GM13977 (cell line): ENCODE measurements at regions not wholly inside any gene's neighbourhood (a gene's known extent, or its start where the extent isn't known, plus 50 kb on each side); places are given as distances from the start of the nearest gene placed in this dataset.

Experiments used
- DNase-seq: peaks from one replicate; pipeline ENCODE4 v3.0.0; 2012; ENCODE audit warnings: low spot score
- in situ Hi-C: fragments of 300-500 bp; cut with MboI; formaldehyde crosslinking; loops from one replicate; pipeline ENCODE4 v1.12.0; 2022; ENCODE audit warnings: low sequenced_read_pairs, low pct_unique_long_range_greater_than_20kb, mixed read lengths, inconsistent platforms; ENCODE audit not compliant: unreplicated experiment
- TF ChIP-seq, protein P1 (sequence below): IDR thresholded peaks from 2 replicates; pipeline ENCODE4 v1.5.1; 2012; ENCODE audit warnings: mild to moderate bottlenecking, control low read depth; ENCODE audit not compliant: insufficient read depth; ENCODE audit errors: extremely low read depth, missing control alignments

DNA sequence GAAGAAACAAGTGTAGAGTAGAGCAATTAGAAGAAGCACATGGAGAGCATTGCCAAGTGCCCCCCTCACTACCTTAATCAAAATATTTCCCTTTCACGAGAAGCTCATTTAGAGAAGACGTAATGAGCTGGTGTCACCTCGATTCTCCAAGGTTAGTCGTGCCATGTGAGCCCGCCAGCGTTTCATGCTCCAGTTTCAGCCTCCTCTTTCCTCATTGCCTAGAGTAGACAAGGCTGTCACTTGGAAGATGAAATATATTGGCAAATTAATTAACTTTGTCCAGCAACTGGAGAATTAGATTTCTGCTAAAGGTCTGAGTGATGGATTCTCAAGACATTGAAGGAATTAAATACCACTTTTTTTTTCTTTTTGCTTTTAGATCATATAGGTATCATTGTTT is 399.6 kb downstream of the TUSC7 start:
- no peak for DNase-seq
- in situ Hi-C loops: no loop called here

DNA sequence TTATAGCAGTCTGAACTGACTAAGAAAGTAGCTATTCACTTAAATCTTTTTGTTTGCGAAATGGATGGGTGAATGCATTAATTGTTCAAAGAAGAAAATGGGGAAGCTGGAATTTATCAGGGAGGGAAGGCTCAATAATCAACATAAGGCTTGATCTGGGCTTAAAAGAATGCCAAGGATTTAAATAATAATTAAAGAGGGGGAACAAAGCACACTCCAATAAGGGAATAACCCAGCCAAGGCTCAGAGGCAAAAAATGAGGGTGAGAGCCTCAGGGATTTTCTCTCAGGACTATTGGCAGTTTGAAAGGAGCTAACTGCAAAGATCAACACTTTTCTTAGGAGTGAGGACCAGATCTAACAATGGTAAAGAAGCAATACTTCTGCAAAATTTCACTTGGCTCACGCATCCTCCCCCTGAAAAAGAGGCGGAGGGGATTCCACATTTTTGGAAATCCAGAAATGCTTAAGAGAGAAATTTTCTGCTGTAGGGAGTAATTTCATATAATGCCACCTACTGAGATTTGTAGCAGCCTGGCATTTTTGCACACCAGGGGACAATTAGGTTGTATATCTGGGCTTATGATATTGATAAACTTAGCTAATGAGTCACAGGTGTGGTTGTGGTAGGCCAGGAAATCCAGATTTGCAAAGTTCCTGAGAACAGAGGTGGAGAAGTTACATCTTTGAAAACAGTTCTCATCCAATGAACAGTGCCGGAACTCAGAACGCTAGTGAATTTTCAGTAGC is 405.1 kb downstream of the TUSC7 start:
- in situ Hi-C loops: no loop called here
- DNase-seq: no peak
- TF ChIP-seq, protein P1, sequence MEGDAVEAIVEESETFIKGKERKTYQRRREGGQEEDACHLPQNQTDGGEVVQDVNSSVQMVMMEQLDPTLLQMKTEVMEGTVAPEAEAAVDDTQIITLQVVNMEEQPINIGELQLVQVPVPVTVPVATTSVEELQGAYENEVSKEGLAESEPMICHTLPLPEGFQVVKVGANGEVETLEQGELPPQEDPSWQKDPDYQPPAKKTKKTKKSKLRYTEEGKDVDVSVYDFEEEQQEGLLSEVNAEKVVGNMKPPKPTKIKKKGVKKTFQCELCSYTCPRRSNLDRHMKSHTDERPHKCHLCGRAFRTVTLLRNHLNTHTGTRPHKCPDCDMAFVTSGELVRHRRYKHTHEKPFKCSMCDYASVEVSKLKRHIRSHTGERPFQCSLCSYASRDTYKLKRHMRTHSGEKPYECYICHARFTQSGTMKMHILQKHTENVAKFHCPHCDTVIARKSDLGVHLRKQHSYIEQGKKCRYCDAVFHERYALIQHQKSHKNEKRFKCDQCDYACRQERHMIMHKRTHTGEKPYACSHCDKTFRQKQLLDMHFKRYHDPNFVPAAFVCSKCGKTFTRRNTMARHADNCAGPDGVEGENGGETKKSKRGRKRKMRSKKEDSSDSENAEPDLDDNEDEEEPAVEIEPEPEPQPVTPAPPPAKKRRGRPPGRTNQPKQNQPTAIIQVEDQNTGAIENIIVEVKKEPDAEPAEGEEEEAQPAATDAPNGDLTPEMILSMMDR: no peak

More for the DNA sequence above, 399.6 kb downstream of the TUSC7 start:
- TF ChIP-seq, protein P1: no peak

DNA sequence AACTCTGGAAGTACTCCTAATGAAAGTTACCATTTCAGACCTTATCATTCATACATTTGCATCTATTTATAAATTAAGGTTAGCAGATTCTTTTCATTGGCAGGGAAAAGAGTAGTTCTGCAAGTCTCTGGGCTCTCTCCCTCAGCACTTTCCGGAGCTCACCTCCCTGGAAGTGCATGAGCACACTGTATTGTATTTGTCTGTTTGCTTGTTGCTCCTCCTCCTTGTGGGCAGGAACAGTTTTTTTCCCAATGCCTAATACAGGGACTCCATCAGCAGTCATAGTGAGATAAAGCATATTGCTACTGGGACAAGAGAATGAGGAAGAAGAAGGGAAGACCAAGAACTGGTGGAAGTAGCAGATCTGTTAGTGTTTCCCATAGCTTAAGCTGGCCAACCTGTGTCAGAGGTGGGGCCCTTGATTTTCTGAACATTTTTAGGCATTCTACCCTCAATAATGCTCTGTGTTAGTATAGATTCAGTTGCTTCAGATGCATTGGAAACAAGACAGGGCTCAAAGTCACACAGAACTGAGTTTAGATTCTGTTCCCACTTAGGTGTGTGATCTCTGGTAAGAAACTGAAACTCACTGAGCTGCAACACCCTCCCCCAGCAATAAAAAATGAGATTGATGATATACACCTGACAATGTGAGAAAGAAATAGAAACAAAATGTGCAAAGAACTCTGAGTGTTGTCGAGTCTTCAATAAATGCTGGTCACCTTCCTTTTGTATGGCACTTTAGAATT is 407.8 kb downstream of the TUSC7 start:
- DNase-seq: no peak
- in situ Hi-C loops: no loop called here
- TF ChIP-seq, protein P1: no peak

DNA sequence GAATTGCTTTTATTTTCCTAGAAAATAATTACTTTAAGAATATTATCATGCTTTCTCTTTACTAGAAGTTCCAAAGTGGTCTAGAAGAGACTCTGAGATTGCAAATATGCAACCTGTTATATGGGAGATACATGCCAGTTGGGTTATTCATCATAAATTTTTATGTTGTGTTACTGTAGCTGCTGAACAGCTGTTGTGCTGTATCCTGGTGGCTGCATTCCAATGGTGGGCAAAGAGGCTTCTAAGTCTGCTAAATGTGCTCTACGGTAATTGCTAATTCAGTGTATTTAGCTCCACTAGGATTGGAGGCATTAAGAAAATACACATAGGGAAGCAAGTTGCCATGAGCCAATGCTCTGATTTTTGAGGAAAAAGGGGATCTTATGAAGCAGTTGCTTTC is 409.0 kb downstream of the TUSC7 start:
- no peak for DNase-seq
- TF ChIP-seq, protein P1: no peak
- in situ Hi-C loops: no loop called here

DNA sequence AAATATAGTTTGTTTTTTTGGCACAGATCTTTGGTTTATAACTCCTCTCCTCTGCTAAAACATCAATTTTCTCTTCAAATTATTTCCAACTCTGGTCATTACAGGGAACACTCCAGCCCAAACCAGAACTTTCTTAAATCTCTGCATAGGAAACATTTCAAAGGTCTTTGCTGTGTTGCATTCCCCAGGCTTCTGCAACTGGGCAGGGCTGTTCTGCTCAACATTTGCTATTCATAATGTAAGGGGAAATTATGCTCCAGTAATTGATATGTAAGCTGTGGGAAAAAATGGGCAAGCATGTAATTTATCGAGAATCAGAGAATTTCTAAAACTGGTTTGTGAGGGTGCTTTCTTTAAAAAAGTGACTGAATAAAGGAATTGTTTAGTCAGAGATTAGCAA is 410.4 kb downstream of the TUSC7 start:
- DNase-seq: no peak
- in situ Hi-C loops: no loop called here
- TF ChIP-seq, protein P1: no peak

DNA sequence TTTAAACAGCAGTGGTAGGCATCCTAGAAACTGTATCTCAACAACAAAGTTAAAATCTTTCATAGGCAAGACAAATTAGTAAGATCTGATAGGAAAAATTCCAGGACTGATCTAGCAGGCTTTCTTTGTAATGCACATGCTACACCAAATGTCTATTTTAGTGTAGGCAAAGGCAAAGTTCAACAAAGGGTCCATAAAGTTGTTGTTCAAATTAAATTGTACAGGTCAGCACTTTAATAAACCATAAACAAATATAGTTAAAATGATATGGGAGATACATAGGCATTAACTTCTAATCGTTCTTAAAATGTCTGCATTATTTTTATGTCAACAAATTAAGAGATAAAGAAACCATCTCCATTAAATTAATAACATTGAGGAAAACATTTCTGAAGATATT is 413.0 kb downstream of the TUSC7 start:
- in situ Hi-C loops: no loop called here
- no peak for DNase-seq
- TF ChIP-seq, protein P1: no peak
